ENCODE measurements at regions not wholly inside any gene's neighbourhood (a gene's known extent, or its start where the extent isn't known, plus 50 kb on each side); places are given as distances from the start of the nearest gene placed in this dataset.

- ATAC-seq (no peak), DNase-seq (no peak)
- Mint-ChIP-seq H3K27ac (no peak overlapping the region), H3K4me1 (no peaks in the 10 kb centered on the region), H3K9me3 (ENCODE audit: low read depth) (peaks cover 2% of the 10 kb centered on the region), H3K4me3 (no peak overlapping the region), H3K27me3 (peaks cover 5% of the 10 kb centered on the region), H3K36me3 (no peaks in the 10 kb centered on the region)
- CTCF ChIA-PET = no interaction called here
These were observed 365.9 kb downstream of the ZSWIM6 start for GRCh38 chr5:61697809-61698558.

GRCh38 chr5:61701877-61702602, 370.0 kb downstream of the ZSWIM6 start:
- Mint-ChIP-seq H3K27me3 (peaks cover 11% of the 10 kb centered on the region), H3K4me1 (no peaks in the 10 kb centered on the region)
- CTCF ChIA-PET = no interaction called here

GRCh38 chr5:61702784-61703183, 370.7 kb downstream of the ZSWIM6 start:
- Mint-ChIP-seq H3K4me3 (no peak overlapping the region), H3K27ac (no peak overlapping the region), H3K36me3 (no peaks in the 10 kb centered on the region), H3K27me3 (peaks cover 11% of the 10 kb centered on the region), H3K9me3 (ENCODE audit: low read depth) (no peaks in the 10 kb centered on the region), H3K4me1 (no peaks in the 10 kb centered on the region)
- no peak for ATAC-seq
- CTCF ChIA-PET = no interaction called here
- no peak for DNase-seq

More at GRCh38 chr5:61701877-61702602, 370.0 kb downstream of the ZSWIM6 start:
- Mint-ChIP-seq H3K36me3 (no peaks in the 10 kb centered on the region), H3K4me3 (no peak overlapping the region), H3K27ac (no peak overlapping the region), H3K9me3 (ENCODE audit: low read depth) (no peaks in the 10 kb centered on the region)
- DNase-seq = no peak
- ATAC-seq = no peak

DNA sequence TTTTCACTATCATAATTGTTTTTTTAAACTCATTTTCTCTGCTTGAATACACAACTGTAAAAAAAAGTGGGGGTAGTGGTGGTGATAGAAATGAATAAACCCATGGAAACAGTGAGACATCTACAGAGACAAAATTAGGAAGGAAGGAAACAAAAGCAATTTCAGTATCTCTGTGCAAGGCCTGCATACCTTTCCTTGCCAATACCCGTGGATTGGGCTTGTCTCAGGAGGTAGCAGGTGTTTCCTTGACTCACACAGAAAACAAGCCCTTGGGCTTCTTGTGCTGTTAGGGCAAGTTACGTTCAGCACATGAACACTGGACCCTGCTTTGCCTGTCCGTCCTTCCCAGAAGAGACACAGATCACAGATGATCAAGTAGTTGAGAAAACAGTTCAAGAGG, 372.2 kb downstream of the ZSWIM6 start:
- ATAC-seq (no peak), DNase-seq (no peak)
- Mint-ChIP-seq H3K27ac (no peak overlapping the region), H3K4me3 (no peak overlapping the region), H3K27me3 (peaks cover 11% of the 10 kb centered on the region), H3K4me1 (no peaks in the 10 kb centered on the region), H3K36me3 (no peaks in the 10 kb centered on the region), H3K9me3 (ENCODE audit: low read depth) (no peaks in the 10 kb centered on the region)
- CTCF ChIA-PET = no interaction called here

GRCh38 chr5:61706751-61707150, 374.7 kb downstream of the ZSWIM6 start:
- CTCF ChIA-PET = no interaction called here
- no peak for DNase-seq
- Mint-ChIP-seq H3K36me3 (no peaks in the 10 kb centered on the region), H3K9me3 (ENCODE audit: low read depth) (peaks cover 2% of the 10 kb centered on the region), H3K27ac (no peak overlapping the region), H3K4me1 (no peaks in the 10 kb centered on the region), H3K4me3 (no peak overlapping the region), H3K27me3 (peaks cover 9% of the 10 kb centered on the region)
- ATAC-seq = no peak

DNA sequence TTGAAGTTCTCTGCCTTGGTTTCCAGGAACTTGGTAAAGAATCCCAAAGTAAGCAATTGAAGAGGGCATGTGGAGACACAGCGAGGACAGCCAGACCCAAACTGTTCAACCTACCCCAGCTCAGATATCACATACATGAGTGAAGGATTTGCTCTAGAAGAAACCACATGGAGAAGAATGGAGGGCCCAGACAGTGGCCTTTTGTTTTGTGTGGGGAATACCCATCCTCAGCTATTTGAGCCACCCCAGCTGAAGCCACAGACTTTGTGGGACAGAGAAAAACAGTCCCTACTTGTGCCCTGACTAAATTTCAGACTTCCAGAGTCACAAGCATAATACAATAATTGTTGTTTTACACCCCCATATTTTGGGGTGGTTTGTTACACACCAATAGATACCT, 387.1 kb downstream of the ZSWIM6 start:
- no peak overlapping the region for H3K4me3 Mint-ChIP-seq
- H3K4me1 Mint-ChIP-seq = no peaks in the 10 kb centered on the region
- ATAC-seq (no peak), DNase-seq (no peak)
- no peak overlapping the region for H3K27ac Mint-ChIP-seq
- H3K36me3 Mint-ChIP-seq = no peaks in the 10 kb centered on the region
- H3K9me3 Mint-ChIP-seq (ENCODE audit: low read depth) = peaks cover 2% of the 10 kb centered on the region
- no peaks in the 10 kb centered on the region for H3K27me3 Mint-ChIP-seq
- CTCF ChIA-PET = no interaction called here

- DNase-seq (no peak), ATAC-seq (no peak)
- Mint-ChIP-seq H3K9me3 (ENCODE audit: low read depth) (peaks cover 2% of the 10 kb centered on the region), H3K27ac (no peak overlapping the region), H3K4me3 (no peak overlapping the region), H3K4me1 (no peaks in the 10 kb centered on the region), H3K27me3 (no peaks in the 10 kb centered on the region), H3K36me3 (no peaks in the 10 kb centered on the region)
- CTCF ChIA-PET = no interaction called here
These were observed 388.8 kb downstream of the ZSWIM6 start for GRCh38 chr5:61720829-61721228.

DNA sequence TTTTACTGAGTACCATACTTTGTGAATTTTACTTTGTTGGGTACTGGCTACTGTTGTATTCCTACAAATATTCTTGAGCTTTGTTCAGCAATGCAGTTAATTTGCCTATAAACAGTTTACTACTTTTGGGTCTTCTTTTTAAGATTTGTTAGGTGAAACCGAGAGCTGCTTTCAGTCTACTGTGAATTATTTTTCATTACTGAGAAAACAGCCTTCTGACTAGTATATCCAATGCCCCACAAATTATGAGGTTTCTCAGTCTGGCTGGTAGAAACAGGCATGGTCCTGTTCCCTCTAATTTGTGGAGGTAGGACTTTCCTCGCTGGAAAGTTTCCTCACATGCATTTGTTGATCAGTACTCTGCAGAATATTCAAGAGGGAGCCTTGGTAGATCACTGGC, 392.0 kb downstream of the ZSWIM6 start:
- CTCF ChIA-PET = no interaction called here
- ATAC-seq = no peak

DNA sequence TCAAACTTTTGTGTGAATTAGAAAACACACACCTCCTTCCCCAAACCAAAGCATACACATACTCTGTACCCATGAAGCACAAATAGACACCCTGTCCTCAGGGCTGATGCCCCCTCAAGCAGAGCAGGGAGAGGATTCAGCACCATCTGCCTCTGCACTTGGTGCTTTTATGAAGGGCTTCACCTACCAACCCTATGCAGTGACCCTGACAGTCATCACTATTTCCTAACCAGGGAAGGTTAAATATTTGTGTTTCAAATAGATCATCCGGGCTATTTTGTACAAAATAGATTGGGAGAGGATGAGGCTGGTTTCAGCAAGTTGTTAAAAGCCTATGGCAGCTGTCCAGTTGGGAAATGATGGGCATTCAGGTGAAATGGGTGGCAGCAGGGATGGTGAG, 396.2 kb downstream of the ZSWIM6 start:
- Mint-ChIP-seq H3K27ac (no peak overlapping the region), H3K9me3 (ENCODE audit: low read depth) (no peaks in the 10 kb centered on the region), H3K36me3 (no peaks in the 10 kb centered on the region), H3K4me3 (no peak overlapping the region), H3K27me3 (peaks cover 6% of the 10 kb centered on the region), H3K4me1 (no peaks in the 10 kb centered on the region)
- CTCF ChIA-PET = no interaction called here
- ATAC-seq = no peak
- no peak for DNase-seq

More for the DNA sequence above, 392.0 kb downstream of the ZSWIM6 start:
- no peaks in the 10 kb centered on the region for H3K27me3 Mint-ChIP-seq
- peaks cover 2% of the 10 kb centered on the region for H3K9me3 Mint-ChIP-seq (ENCODE audit: low read depth)
- DNase-seq = no peak
- H3K27ac Mint-ChIP-seq = no peak overlapping the region
- no peak overlapping the region for H3K4me3 Mint-ChIP-seq
- no peaks in the 10 kb centered on the region for H3K36me3 Mint-ChIP-seq
- H3K4me1 Mint-ChIP-seq = no peaks in the 10 kb centered on the region

DNA sequence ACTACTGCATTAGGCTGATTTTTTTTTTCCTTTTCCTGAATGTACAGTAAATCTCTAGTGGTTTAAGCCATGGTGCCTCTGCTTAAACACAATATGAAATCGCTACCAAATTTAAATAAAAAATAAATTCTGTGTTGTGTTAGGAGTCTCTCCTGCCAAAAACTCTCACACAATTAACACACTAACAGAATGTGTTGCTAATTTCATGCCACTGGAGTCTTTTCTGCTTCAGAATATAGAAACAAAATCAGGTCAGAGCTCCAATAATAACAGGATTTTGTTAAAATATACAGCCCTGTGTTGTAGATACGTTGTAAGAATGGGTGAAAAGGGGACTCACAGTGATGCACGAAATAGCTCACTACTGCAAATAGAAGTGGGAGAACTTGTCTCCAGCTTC, 398.8 kb downstream of the ZSWIM6 start:
- no peaks in the 10 kb centered on the region for H3K36me3 Mint-ChIP-seq
- peaks cover 6% of the 10 kb centered on the region for H3K27me3 Mint-ChIP-seq
- CTCF ChIA-PET = interaction anchor here (0.7 kb wide), 1 partner anchor 1740 kb away, joined by 3 read pairs; no protein-coding TSS in a partner anchor
- no peaks in the 10 kb centered on the region for H3K9me3 Mint-ChIP-seq (ENCODE audit: low read depth)
- DNase-seq = no peak
- no peaks in the 10 kb centered on the region for H3K4me1 Mint-ChIP-seq
- no peak for ATAC-seq
- no peak overlapping the region for H3K4me3 Mint-ChIP-seq
- H3K27ac Mint-ChIP-seq = no peak overlapping the region

DNA sequence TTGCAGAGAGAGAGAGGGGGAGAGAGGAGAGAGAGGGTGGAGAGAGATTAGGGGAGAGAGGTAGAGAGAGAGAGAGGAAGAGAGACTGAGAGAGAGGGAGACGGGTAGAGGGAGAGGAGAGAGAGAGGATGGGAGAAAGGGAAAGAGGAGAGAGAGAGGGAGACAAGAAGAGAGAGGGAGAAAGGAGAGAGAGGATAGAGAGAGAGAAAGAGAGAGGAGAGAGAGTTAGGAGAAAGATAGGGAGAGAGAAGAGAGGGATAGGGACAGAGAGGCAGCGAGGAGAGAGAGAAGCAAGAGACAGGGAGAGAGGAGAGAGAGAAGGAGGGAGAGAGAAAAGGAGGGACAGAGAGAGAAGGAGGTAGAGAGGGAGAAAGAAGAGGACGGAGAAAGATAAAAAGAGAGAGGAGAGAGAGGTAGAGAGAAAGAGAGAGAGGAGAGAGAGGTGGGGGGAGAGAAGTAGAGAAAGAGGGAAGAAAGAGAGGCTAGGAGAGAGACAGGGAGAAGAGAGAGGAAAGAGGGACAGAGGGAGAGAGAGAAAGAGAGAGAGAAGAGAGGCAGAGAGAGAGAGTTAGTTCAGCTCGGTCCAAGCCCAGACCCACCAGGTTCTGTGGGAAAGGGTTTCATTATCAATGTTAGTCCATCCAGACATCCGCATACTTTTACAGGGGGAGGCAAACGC, 399.3 kb downstream of the ZSWIM6 start:
- CTCF ChIA-PET = interaction anchor here (0.7 kb wide), 1 partner anchor 1740 kb away, joined by 3 read pairs; no protein-coding TSS in a partner anchor
- H3K4me3 Mint-ChIP-seq = no peak overlapping the region
- DNase-seq = no peak
- H3K27me3 Mint-ChIP-seq = peaks cover 6% of the 10 kb centered on the region
- no peak for ATAC-seq
- no peaks in the 10 kb centered on the region for H3K9me3 Mint-ChIP-seq (ENCODE audit: low read depth)
- no peaks in the 10 kb centered on the region for H3K4me1 Mint-ChIP-seq
- H3K27ac Mint-ChIP-seq = no peak overlapping the region
- no peaks in the 10 kb centered on the region for H3K36me3 Mint-ChIP-seq

GRCh38 chr5:61731946-61732314, 399.9 kb downstream of the ZSWIM6 start:
- Mint-ChIP-seq H3K4me1 (no peaks in the 10 kb centered on the region), H3K27me3 (peaks cover 6% of the 10 kb centered on the region), H3K36me3 (no peaks in the 10 kb centered on the region), H3K27ac (no peak overlapping the region), H3K4me3 (no peak overlapping the region), H3K9me3 (ENCODE audit: low read depth) (no peaks in the 10 kb centered on the region)
- no peak for DNase-seq
- no peak for ATAC-seq
- CTCF ChIA-PET = no interaction called here

DNA sequence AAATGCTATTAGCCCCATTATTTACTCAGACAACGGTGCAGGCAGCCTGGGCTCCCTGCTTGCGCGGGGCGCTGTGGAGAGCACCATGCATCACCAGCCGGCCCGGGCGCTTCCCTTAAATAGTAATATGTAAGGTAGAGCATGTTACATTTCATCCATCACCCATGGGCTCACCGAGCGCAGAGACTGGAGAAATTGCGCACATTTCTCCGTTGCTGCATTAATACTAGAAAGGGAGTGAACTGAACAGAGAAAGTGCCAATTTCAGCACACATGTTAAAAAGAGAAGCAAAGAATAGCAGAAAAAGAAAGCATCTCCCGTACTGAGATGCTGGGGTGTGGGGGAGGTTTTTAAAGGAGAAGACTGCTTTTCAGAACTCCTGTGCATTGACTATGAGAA, 400.3 kb downstream of the ZSWIM6 start:
- ATAC-seq (no peak), DNase-seq (no peak)
- CTCF ChIA-PET = no interaction called here
- no peaks in the 10 kb centered on the region for H3K4me1 Mint-ChIP-seq
- H3K27ac Mint-ChIP-seq = no peak overlapping the region
- no peak overlapping the region for H3K4me3 Mint-ChIP-seq
- H3K27me3 Mint-ChIP-seq = peaks cover 6% of the 10 kb centered on the region
- H3K9me3 Mint-ChIP-seq (ENCODE audit: low read depth) = no peaks in the 10 kb centered on the region
- no peaks in the 10 kb centered on the region for H3K36me3 Mint-ChIP-seq

GRCh38 chr5:61732796-61733195, 400.7 kb downstream of the ZSWIM6 start:
- Mint-ChIP-seq H3K4me3 (no peak overlapping the region), H3K4me1 (no peaks in the 10 kb centered on the region), H3K27ac (no peak overlapping the region), H3K27me3 (peaks cover 6% of the 10 kb centered on the region), H3K36me3 (no peaks in the 10 kb centered on the region), H3K9me3 (ENCODE audit: low read depth) (no peaks in the 10 kb centered on the region)
- ATAC-seq (no peak), DNase-seq (no peak)
- CTCF ChIA-PET = no interaction called here

Data from activated CD8-positive, alpha-beta memory T cell treated with anti-CD3 and anti-CD28 coated beads, Interleukin-2, amount 10 ng/mL, durations not matched to agents 7 days and 5 days (primary cell).